K562 (cell line): ENCODE measurements at regions not wholly inside any gene's neighbourhood (a gene's known extent, or its start where the extent isn't known, plus 50 kb on each side); places are given as distances from the start of the nearest gene placed in this dataset.

Experiments used
- ATAC-seq: fragments of 200-7000 bp; cut with Tn5 transposase; 3 replicates; pipeline ENCODE4 v1.9.1; 2020; ENCODE audit warnings: moderate library complexity
- BruUV-seq: library from RNA; stranded (reverse); fragments of 400-500 nt; replicated peaks from 2 replicates; lab custom pipeline; 2021; lab: Mats Ljungman, UMichigan
- CTCF ChIA-PET: fragments of 300-600 bp; formaldehyde crosslinking; extraction: SDS; loops from one replicate; lab custom pipeline; 2021; ENCODE audit warnings: low intra/inter-chr PET ratio; lab: Yijun Ruan, JAX
- POLR2A ChIA-PET: fragments of 300-600, 350-650 bp; sonication (Branson Sonifier 250); formaldehyde crosslinking; extraction: SDS; loops from one replicate; lab custom pipeline; 2021; ENCODE audit warnings: antibody characterized with exemption, inconsistent platforms; lab: Yijun Ruan, JAX
- DNase-seq, 4 experiments: peaks; one replicate each; pipeline versions ENCODE4 v3.0.0 to v3.0.0-alpha.2; 2011 to 2018; ENCODE audit warnings: low spot score in 3 of 4, mixed read lengths in 3 of 4; ENCODE audit errors: extremely low read depth in 1 of 4
- FAIRE-seq: peaks from 2 replicates; lab custom pipeline; 2011; peaks lifted over from hg19 to GRCh38; lab: Jason Lieb, UNC
- H2AFZ ChIP-seq: 2 replicates; pipeline ENCODE4 v1.6.0; 2011; ENCODE audit warnings: low read depth, low read length, control low read depth, inconsistent platforms
- H3K27ac ChIP-seq: fragments of 200-600 bp; 3 replicates; pipeline ENCODE4 v1.8.0; 2011; ENCODE audit warnings: low read depth, mild to moderate bottlenecking, control low read depth, inconsistent platforms, low read length, moderate library complexity, mixed read lengths; ENCODE audit errors: extremely low read depth
- H3K27me3 ChIP-seq, 2 experiments: fragments of 300-600 bp in 1 of 2; 2 replicates in 1 of 2; 3 replicates in 1 of 2; pipeline versions ENCODE4 v1.6.0 to v1.8.0; 2011; ENCODE audit warnings: inconsistent platforms in 2 of 2, low read length in 2 of 2, mild to moderate bottlenecking in 1 of 2, mixed read lengths in 1 of 2, moderate library complexity in 1 of 2; ENCODE audit not compliant: control insufficient read depth in 2 of 2, insufficient read depth in 2 of 2
- H3K36me3 ChIP-seq: fragments of 300-600 bp; 3 replicates; pipeline ENCODE4 v1.8.0; 2011; ENCODE audit warnings: mild to moderate bottlenecking, low read length, inconsistent platforms; ENCODE audit not compliant: control insufficient read depth, insufficient read depth
- H3K4me1 ChIP-seq, 2 experiments: fragments of 200-600 bp in 1 of 2; replicated peaks in 1 of 2; 2 replicates in 1 of 2; 3 replicates in 1 of 2; pipeline versions ENCODE4 v1.5.1 to v1.8.0; 2011; ENCODE audit warnings: inconsistent platforms in 2 of 2, low read length in 2 of 2, mild to moderate bottlenecking in 1 of 2, mixed read lengths in 1 of 2, moderate library complexity in 1 of 2; ENCODE audit not compliant: control insufficient read depth in 2 of 2, insufficient read depth in 2 of 2
- H3K4me2 ChIP-seq: 2 replicates; pipeline ENCODE4 v1.6.1; 2011; ENCODE audit warnings: low read length, control low read depth, inconsistent platforms, mixed read lengths; ENCODE audit not compliant: insufficient read depth
- H3K4me3 ChIP-seq: fragments of 200-600 bp; sonication (generic), shearing (Covaris generic); 2 replicates; pipeline ENCODE4 v1.5.1; 2016; ENCODE audit warnings: control low read depth, inconsistent platforms
- H3K79me2 ChIP-seq: fragments of 200-600 bp; 3 replicates; pipeline ENCODE4 v1.8.0; 2011; ENCODE audit warnings: low read length, inconsistent platforms; ENCODE audit not compliant: control insufficient read depth, insufficient read depth
- H3K9ac ChIP-seq, 2 experiments: 2 replicates each; pipeline versions ENCODE4 v1.6.0 to v1.6.1; 2011; ENCODE audit warnings: low read depth in 2 of 2, low read length in 2 of 2, control low read depth in 1 of 2, inconsistent platforms in 1 of 2, mild to moderate bottlenecking in 1 of 2, mixed read lengths in 1 of 2; ENCODE audit not compliant: insufficient read depth in 1 of 2
- H3K9me1 ChIP-seq: one replicate; pipeline ENCODE4 v1.6.0; 2011; ENCODE audit warnings: inconsistent platforms, mild to moderate bottlenecking, low read length, moderate library complexity; ENCODE audit not compliant: control insufficient read depth, insufficient read depth
- H3K9me3 ChIP-seq: replicated peaks from 2 replicates; pipeline ENCODE4 v1.5.1; 2011; ENCODE audit warnings: low read depth, low read length, inconsistent platforms; ENCODE audit not compliant: control insufficient read depth, insufficient read depth
- H4K20me1 ChIP-seq: replicated peaks from 2 replicates; pipeline ENCODE4 v1.6.1; 2011; ENCODE audit warnings: low read length, inconsistent platforms, mixed read lengths; ENCODE audit not compliant: control insufficient read depth, insufficient read depth
- ARID3B ChIP-seq: fragments of 250-450 bp; sonication (Bioruptor Pico); IDR thresholded peaks from 2 replicates; pipeline ENCODE4 v1.4.0; 2020; ENCODE audit warnings: borderline replicate concordance
- ELK3 ChIP-seq: fragments of 450-650 bp; formaldehyde crosslinking; IDR thresholded peaks from 2 replicates; pipeline ENCODE4 v1.4.0; 2020; ENCODE audit warnings: mild to moderate bottlenecking
- ETS1 ChIP-seq: conservative IDR thresholded peaks from 2 replicates; pipeline ENCODE4 v1.6.1; 2011; ENCODE audit warnings: low read depth, mild to moderate bottlenecking, low read length; ENCODE audit not compliant: control insufficient read depth
- FOXO4 ChIP-seq: fragments of 450-650 bp; formaldehyde crosslinking; IDR thresholded peaks from 2 replicates; pipeline ENCODE4 v1.4.0; 2020; ENCODE audit warnings: mild to moderate bottlenecking, moderate library complexity
- HEY1 ChIP-seq: fragments of 250-450 bp; sonication (Bioruptor Pico); IDR thresholded peaks from 2 replicates; pipeline ENCODE4 v1.5.0; 2020; ENCODE audit warnings: mild to moderate bottlenecking, moderate library complexity, borderline replicate concordance
- MBD1 ChIP-seq: fragments of 250-450 bp; sonication (Bioruptor Pico); IDR thresholded peaks from 2 replicates; pipeline ENCODE4 v1.8.0; 2022; ENCODE audit warnings: inconsistent platforms
- NCOA1 ChIP-seq: fragments of 450-650 bp; IDR thresholded peaks from 2 replicates; pipeline ENCODE4 v1.6.1; 2016; ENCODE audit warnings: low read depth
- SAFB ChIP-seq: fragments of 200-400 bp; formaldehyde crosslinking; IDR thresholded peaks from 2 replicates; pipeline ENCODE4 v1.6.1; 2017; ENCODE audit warnings: low read depth, low read length, borderline replicate concordance
- SMAD2 ChIP-seq: fragments of 150-350 bp; IDR thresholded peaks from 2 replicates; pipeline ENCODE4 v1.6.1; 2014; ENCODE audit warnings: low read depth, mild to moderate bottlenecking, low read length
- YBX1 ChIP-seq: fragments of 450-650 bp; IDR thresholded peaks from 2 replicates; pipeline ENCODE4 v1.7.1; 2016; ENCODE audit warnings: mild to moderate bottlenecking
- ZBTB43 ChIP-seq: sonication (generic); formaldehyde crosslinking; IDR thresholded peaks from 2 replicates; pipeline ENCODE4 v1.8.0; 2023; ENCODE audit warnings: mild to moderate bottlenecking, missing genetic modification reagents
- ZFX ChIP-seq: sonication (generic); formaldehyde crosslinking; IDR thresholded peaks from 2 replicates; pipeline ENCODE4 v1.8.0; 2022; ENCODE audit warnings: mild to moderate bottlenecking, missing genetic modification reagents, moderate library complexity
- ZNF280B ChIP-seq: fragments of 250-450 bp; sonication (Bioruptor Pico); IDR thresholded peaks from 2 replicates; pipeline ENCODE4 v1.5.1; 2021; ENCODE audit warnings: mild to moderate bottlenecking
- in situ Hi-C: fragments of 300-500 bp; cut with MboI; formaldehyde crosslinking; loops from 4 replicates; pipeline ENCODE4 v1.15.0; 2018; ENCODE audit warnings: inconsistent platforms, mixed read lengths
- intact Hi-C: fragments of 100-400 bp; cut with micrococcal nuclease; formaldehyde crosslinking; loops from 2 replicates; pipeline ENCODE4 v1.14.2; 2022

GRCh38 chr5:167393358-167393757 lies 898.1 kb upstream of the WWC1 start:
- no peak overlapping the region for H3K9ac ChIP-seq
- H3K4me3 ChIP-seq = no peak overlapping the region
- CTCF ChIA-PET = no interaction called here
- H3K27ac ChIP-seq = no peak overlapping the region
- no peaks in the 10 kb centered on the region for H3K4me1 ChIP-seq
- FAIRE-seq = no peak
- intact Hi-C loops = no loop called here
- POLR2A ChIA-PET = no interaction called here
- no peak for ATAC-seq
- H3K36me3 ChIP-seq = no peaks in the 10 kb centered on the region
- H3K27me3 ChIP-seq = no peaks in the 10 kb centered on the region
- H3K79me2 ChIP-seq = no peaks in the 10 kb centered on the region
- H3K9me1 ChIP-seq = no peaks in the 10 kb centered on the region
- DNase-seq = no peak
- no peak overlapping the region for H2AFZ ChIP-seq
- H3K9me3 ChIP-seq = no peaks in the 10 kb centered on the region; the same call in 1 of the 2 replicates
- TF ChIP-seq FOXO4 (CRISPR knock-in tag) (no peak), NCOA1 (no peak), HEY1 (CRISPR knock-in tag) (no peak), SAFB (no peak), SMAD2 (no peak), ARID3B (CRISPR knock-in tag) (no peak), ZNF280B (CRISPR knock-in tag) (no peak), ELK3 (CRISPR knock-in tag) (no peak), ETS1 (no peak), MBD1 (CRISPR knock-in tag) (no peak), ZBTB43 (CRISPR knock-in tag) (no peak), ZFX (CRISPR knock-in tag) (no peak), YBX1 (no peak)
- in situ Hi-C loops = no loop called here
- BruUV-seq = no TSS peak
- no peaks in the 10 kb centered on the region for H4K20me1 ChIP-seq
- H3K4me2 ChIP-seq = no peak overlapping the region
